Brain microvascular endothelial cell (primary cell): ENCODE measurements at regions not wholly inside any gene's neighbourhood (a gene's known extent, or its start where the extent isn't known, plus 50 kb on each side); places are given as distances from the start of the nearest gene placed in this dataset.

Source experiments
- DNase-seq: peaks from one replicate; pipeline ENCODE4 v3.0.0-alpha.2; 2020
- H3K27ac ChIP-seq: fragments of 250-450 bp; sonication (Bioruptor Pico); 2 replicates; pipeline ENCODE4 v1.5.1; 2020; ENCODE audit warnings: mild to moderate bottlenecking, moderate library complexity
- H3K27me3 ChIP-seq: fragments of 250-450 bp; sonication (Bioruptor Pico); replicated peaks from 2 replicates; pipeline ENCODE4 v1.5.1; 2020; ENCODE audit warnings: mild to moderate bottlenecking
- H3K36me3 ChIP-seq: fragments of 250-450 bp; sonication (Bioruptor Pico); replicated peaks from 2 replicates; pipeline ENCODE4 v1.5.1; 2020; ENCODE audit warnings: mild to moderate bottlenecking
- H3K4me3 ChIP-seq: 2 replicates; pipeline ENCODE4 v1.5.1; 2011; ENCODE audit warnings: low read depth, mild to moderate bottlenecking, control low read depth, low read length, moderate library complexity
- in situ Hi-C: cut with HindIII; loops from 2 replicates; pipeline ENCODE4 v1.10.0; 2017; ENCODE audit warnings: low sequenced_read_pairs, low pct_ligation_motif_present
- TF ChIP-seq, protein P1 (sequence below): IDR thresholded peaks from 2 replicates; pipeline ENCODE4 v1.5.1; 2011; ENCODE audit warnings: low read depth, mild to moderate bottlenecking, moderate library complexity, low read length, control low read depth, inconsistent platforms; ENCODE audit errors: missing control alignments

- DNase-seq, result no peak
- Histone ChIP-seq H3K27ac (no peak overlapping the region), H3K27me3 (no peaks in the 10 kb centered on the region), H3K36me3 (no peaks in the 10 kb centered on the region), H3K4me3 (no peak overlapping the region)
- in situ Hi-C loops, result no loop called here
- TF ChIP-seq, protein P1, sequence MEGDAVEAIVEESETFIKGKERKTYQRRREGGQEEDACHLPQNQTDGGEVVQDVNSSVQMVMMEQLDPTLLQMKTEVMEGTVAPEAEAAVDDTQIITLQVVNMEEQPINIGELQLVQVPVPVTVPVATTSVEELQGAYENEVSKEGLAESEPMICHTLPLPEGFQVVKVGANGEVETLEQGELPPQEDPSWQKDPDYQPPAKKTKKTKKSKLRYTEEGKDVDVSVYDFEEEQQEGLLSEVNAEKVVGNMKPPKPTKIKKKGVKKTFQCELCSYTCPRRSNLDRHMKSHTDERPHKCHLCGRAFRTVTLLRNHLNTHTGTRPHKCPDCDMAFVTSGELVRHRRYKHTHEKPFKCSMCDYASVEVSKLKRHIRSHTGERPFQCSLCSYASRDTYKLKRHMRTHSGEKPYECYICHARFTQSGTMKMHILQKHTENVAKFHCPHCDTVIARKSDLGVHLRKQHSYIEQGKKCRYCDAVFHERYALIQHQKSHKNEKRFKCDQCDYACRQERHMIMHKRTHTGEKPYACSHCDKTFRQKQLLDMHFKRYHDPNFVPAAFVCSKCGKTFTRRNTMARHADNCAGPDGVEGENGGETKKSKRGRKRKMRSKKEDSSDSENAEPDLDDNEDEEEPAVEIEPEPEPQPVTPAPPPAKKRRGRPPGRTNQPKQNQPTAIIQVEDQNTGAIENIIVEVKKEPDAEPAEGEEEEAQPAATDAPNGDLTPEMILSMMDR, result no peak
Measured at GRCh38 chr17:77301694-77302266, 161.0 kb downstream of the SEC14L1 start.

GRCh38 chr17:77302682-77303081 is 161.9 kb downstream of the SEC14L1 start:
- in situ Hi-C loops, result no loop called here
- TF ChIP-seq, protein P1, result no peak
- H3K27ac ChIP-seq, result peak overlapping the region; percentile 14
- no peaks in the 10 kb centered on the region for H3K27me3 ChIP-seq
- no peak for DNase-seq
- no peak overlapping the region for H3K4me3 ChIP-seq
- no peaks in the 10 kb centered on the region for H3K36me3 ChIP-seq

DNA sequence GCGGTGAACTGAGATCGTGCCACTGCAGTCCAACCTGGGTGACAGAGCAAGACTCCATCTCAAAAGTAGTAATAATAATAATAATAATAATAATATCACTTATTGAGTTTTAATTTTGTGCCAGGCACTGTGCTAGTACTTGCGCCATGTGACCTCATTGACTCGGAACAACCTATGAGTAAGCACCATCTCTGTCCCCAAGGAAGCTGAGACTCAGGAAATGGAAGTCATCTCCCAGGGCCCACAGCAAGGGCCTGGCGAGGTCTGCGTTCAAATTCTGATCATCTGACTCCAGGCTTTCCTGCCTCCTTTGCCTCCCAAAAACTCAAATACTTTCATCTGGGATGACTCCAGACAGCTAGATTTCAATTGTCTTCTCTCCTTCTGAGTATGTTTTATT is 162.9 kb downstream of the SEC14L1 start:
- no peak for DNase-seq
- Histone ChIP-seq H3K36me3 (no peaks in the 10 kb centered on the region), H3K27ac (peak overlapping the region; percentile 68), H3K27me3 (no peaks in the 10 kb centered on the region), H3K4me3 (no peak overlapping the region)
- in situ Hi-C loops, result no loop called here
- TF ChIP-seq, protein P1, result no peak

GRCh38 chr17:77304051-77304745 is 163.4 kb downstream of the SEC14L1 start:
- Histone ChIP-seq H3K27ac (peak overlapping the region; percentile 68), H3K27me3 (no peaks in the 10 kb centered on the region), H3K4me3 (no peak overlapping the region), H3K36me3 (no peaks in the 10 kb centered on the region)
- no peak for DNase-seq
- in situ Hi-C loops, result no loop called here
- TF ChIP-seq, protein P1, result no peak

DNA sequence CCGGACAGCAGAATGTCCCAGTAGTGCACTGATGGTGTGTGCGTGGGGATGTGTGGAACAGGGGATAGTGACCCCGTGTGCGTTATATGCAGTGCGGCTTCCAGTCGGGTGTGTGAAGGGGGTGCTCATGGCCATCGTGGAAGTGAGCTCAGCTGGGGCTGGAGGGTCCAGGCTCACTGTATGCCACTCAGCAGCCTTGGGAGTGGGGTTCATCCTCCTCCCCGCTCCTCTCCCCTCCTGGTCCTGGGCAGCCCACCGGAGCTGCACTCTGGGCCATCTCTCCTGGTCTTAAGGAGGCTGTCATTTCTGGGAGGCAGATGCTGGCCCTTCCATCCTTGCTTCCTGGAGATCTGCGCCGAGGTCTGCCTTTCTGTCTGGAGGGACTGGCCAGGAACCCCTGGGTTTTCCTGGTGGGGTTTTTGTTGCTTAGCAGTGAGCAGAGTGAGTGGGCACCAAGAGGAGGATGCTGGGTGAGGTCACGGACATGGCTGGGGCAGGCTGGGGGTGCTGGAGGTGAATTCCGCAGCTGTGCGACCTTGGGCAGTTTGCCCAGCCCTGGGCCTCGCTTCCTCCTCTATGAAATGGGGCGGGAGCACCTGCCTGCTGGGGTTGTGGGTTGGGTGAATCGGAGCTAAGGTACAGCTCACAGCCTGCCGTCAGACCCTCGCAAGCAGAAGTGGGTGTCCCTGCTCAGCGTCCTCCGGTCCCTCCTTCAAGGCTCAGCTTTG is 164.1 kb downstream of the SEC14L1 start:
- DNase-seq, result no peak
- no peaks in the 10 kb centered on the region for H3K36me3 ChIP-seq
- H3K27ac ChIP-seq, result peak overlapping the region; percentile 68
- H3K27me3 ChIP-seq, result no peaks in the 10 kb centered on the region
- in situ Hi-C loops, result no loop called here
- TF ChIP-seq, protein P1, result no peak
- no peak overlapping the region for H3K4me3 ChIP-seq
